NT2/D1 (cell line): ENCODE measurements at regions not wholly inside any gene's neighbourhood (a gene's known extent, or its start where the extent isn't known, plus 50 kb on each side); places are given as distances from the start of the nearest gene placed in this dataset.

Experiments used
- YY1 ChIP-seq: IDR thresholded peaks from 2 replicates; pipeline ENCODE4 v1.6.1; 2011; ENCODE audit not compliant: insufficient read length, insufficient read depth
- ZNF274 ChIP-seq: IDR thresholded peaks from 2 replicates; pipeline ENCODE4 v1.6.1; 2011; ENCODE audit warnings: mild to moderate bottlenecking, low read depth, low read length

DNA sequence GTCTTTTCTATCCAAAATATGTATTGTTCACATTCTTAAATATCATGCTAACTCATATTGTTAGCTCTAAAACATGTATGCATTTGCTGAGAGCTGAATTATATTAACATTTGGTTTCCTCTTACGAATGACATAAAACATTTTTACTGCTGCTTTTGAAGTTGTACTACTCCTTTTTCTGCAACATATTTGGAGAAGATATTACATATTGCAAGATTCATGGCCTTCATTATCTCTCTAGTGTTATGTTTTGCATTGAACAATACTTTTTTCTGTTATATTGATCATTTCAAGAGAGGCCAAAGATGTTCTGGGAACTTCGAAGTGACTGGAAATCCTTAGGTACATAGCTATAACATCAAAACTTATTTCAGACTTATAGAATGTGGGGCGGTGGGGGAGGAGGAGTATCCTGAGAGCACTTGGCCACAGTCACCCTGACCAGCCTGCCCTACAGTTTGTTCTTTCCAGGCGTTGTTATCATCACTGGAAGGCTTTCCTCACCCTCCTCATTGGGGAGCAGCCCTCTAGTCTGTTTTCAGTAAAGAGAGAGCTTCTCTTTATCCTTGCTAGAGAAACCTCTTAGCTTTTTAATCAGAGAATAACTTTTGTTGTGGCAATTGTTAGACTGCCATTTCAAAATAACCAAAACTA, 868.6 kb downstream of the OTOL1 start:
- TF ChIP-seq YY1: no peak
- TF ChIP-seq ZNF274: no peak
